NAMALWA (cell line): ENCODE measurements at regions not wholly inside any gene's neighbourhood (a gene's known extent, or its start where the extent isn't known, plus 50 kb on each side); places are given as distances from the start of the nearest gene placed in this dataset.
"Not testable (repeated sequence)": the region's sequence is repeated elsewhere in the genome, so short reads cannot be mapped to it uniquely, and the experiment has no call there.

Source experiments
- DNase-seq: peaks from one replicate; pipeline ENCODE4 v3.0.0-alpha.2; 2015; ENCODE audit warnings: low spot score

DNA sequence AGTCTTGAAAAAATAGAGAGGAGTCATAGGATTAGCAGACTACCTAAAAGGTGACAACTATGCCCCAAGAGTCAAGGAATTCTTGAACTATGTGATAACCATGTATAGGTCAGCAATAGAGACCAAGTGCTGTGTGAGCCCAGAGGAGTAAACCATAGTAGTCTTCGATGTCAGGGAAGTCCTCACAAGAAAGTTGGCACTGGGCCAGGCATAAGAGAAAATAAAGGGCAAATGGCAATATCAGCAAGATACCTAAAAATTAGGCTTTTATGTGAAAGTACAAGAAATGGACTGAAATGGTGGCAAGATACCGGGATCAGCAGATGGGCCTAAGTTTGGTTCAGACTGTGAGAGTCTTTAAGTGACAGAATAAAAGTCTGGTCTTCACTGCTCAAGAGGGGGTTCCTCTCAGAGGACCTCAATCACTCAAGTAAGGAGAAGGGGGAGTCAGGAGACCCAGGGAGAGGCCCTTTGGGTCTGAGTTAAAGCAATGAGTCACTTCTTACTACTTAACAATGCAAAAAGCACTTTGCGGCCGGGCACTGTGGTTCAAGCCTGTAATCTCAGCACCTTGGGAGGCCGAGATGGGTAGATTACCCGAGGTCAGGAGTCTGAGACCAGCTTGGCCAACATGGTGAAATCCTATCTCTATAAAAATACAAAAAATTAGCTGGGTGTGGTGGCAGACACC is 95.0 kb downstream of the TEX35 start:
- DNase-seq, result peak; percentile 72

DNA sequence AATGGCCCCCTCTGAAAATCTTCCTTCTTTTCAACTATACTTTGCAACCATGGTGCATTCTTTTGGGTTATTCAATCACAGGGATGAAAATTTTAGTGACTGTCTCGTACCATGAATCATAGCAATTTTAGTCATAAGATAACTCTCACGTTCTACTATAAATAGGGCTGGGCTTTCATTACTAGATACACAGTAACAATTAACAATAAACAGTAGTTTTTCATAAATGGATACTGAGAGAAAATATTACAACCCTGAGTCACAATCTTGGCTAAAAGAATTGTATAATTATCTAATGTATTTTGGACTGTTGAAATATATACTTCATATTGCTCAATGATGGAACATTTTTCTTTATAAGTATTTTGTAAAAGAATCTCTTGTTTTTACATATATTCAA is 96.1 kb downstream of the TEX35 start:
- peak; percentile 38 for DNase-seq

DNA sequence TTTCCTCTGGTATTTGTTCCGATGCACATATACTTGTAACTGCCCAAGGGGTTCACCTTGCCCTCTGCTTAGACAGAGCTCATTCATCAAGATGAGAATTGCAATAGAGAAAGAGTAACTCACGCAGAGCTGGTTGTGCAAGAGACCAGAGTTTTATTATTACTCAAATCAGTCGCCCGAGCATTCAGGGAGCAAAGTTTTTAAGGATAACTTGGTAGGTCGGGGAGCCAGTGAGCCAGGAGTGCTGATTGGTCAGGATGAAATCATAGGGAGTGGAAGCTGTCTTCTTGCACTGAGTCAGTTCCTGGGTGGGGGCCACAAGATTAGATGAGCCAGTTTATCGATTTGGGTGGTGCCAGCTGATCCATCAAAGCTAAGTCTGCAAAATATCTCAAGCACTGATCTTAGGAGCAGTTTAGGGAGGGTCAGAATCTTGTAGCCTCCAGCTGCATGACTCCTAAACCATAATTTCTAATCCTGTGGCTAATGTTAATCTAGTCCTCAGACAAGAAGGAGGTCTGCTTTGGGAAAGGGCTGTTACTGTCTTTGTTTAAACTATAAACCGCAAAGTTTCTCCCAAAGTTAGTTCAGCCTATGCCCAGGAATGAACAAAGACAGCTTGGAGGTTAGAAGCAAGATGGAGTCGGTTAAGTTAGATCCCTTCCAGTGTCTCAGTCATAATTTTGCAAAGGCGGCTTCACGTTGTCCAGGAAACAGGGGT is 97.9 kb downstream of the TEX35 start:
- DNase-seq, result not testable (repeated sequence)

DNA sequence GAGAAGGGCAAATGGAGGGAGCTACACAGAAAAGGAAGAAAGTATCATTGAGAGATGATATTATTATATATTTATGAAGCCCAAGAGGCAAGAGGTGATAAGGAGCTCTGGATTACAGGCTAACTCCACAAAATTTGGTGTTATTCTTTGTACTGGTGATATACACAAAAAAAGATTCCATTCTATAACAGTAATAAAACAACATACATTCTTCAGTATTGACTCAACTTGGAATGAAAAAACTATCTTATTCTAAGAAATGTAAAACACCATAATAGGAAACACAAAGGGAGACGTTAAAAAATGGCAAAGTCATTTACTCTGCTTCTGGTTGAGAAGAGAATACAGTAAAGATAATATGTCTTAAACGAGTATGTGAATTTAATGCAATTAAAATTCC is 99.4 kb downstream of the TEX35 start:
- no peak for DNase-seq

DNA sequence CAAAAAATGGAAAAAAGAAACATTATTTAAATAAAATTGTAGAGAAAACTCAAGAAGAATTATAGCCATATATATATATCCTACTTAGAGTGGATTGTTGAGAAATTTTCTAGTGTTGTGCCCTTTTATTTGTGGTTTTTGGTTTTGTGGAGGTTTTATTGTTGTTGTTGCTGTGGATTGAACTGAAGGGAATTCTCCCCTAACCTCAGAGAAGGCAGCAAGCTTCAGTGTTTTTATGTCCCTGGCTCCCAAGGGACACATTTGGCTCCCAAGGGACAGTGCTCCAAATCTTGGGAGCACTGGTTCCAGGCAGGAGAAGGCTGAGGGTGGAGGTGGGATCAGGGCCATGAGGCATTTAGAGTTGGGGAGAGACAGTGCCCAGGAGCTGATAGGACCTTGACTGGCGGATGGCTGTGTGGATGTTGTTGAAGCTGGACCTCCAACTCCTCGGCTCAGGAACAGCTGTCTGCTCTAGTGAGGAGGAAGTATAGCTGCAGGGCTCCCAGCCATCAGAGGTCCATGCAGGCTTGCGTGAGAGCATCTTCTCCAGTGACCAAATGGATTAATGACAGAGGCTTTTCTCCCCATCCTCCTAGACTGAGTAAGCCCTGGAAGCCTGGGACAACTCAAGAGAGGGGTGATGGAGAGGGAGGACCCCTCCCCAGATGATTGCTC is 100.5 kb downstream of the TEX35 start:
- DNase-seq, result no peak

DNA sequence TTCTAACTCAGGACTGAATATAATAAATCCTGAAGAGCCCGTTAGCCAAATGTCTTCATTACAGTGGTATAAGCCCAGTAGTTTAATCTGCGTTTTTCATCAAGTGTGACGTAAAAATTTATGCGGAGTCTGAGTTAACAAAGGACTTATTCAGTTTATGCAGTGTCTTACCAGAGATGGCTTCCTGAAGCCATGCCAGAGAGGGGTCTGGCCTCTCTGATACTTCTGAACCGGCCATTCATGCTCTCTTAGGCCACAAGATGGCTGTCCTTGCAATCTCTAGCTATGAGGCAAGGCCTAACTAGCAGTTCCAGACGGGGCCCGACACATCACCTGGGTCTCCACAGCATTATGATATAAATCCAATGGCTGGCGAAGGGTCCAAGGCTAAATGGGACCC is 101.4 kb downstream of the TEX35 start:
- no peak for DNase-seq

DNA sequence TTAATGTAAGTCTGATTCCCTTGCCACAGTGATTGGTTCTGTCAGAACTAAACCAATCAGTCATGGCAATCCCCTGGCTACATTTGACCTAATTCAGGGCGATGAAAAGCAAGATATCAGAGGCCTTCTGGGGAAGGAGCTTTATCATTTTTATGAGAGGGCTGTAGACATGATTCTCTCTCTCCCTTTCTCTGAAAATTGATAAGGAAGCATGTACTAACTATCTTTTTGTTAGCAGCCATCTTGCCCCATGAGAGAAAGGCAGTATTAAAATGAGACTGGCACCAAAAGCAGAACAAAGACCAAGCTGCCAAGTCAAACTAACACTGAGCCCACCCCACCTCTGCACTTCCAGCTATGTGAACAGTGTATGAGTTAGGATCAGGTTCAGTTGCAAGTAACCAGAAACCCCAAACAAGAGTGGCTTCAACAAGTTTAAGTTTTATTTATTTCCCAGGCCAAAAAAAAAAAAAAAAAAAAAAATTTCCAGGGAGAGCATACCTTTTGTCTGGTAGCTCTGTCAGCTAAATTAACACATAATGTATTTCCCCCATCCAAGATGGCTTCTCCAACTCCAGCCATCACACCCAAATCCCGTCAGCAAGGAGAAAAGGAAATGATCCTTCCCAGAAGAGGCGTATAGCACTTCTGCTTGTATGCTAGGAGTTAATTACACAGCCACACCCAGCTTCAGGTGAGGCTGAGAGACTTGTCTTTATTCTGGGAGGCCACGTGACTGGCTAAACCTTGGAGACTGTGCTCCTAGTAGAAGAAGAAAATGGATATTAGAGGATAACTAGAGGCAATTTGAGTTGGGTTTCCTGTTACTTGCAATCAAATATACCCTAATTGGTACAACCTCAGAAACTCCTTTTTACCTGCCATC is 105.8 kb upstream of the RALGPS2 start:
- DNase-seq, result no peak

DNA sequence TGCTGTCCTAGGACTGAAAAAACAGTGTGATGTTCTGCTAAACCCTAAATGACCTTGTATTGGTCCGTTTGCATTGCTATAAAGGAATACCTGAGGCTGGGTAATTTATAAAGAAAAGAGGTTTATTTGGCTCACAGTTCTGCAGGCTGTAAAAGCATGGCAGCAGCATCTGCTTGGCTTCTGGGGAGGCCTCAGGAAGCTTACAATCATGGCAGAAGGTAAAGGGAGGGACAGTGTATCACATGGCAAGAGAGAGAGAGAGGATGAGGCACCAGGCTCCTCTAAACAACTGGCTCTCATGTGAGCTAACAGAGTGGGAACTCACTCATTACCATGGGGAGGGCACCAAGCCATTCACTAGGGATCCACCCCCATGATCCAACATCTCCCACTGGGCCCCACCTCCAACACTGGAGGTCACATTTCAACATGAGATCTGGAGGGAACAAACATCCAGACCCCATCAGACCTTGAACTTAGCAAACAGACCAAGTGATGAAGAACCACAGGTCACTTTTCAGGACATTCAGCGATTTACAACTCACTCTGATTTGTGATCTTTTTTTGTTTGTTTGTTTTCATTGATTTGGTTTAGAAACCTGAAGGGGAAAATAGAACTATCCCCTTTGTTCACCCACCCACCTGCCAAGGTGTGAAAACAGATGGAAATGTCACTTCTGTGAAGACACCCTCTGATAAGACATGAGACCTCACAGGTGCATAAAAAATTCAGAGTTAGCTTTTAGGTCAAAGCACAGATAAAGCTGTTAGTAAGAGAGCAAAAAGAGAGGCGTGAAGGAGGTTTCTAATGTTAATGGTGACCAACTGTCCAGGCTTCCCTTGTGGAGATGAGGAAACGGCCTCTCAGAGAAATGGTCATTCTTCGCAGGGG is 104.2 kb upstream of the RALGPS2 start:
- no peak for DNase-seq

DNA sequence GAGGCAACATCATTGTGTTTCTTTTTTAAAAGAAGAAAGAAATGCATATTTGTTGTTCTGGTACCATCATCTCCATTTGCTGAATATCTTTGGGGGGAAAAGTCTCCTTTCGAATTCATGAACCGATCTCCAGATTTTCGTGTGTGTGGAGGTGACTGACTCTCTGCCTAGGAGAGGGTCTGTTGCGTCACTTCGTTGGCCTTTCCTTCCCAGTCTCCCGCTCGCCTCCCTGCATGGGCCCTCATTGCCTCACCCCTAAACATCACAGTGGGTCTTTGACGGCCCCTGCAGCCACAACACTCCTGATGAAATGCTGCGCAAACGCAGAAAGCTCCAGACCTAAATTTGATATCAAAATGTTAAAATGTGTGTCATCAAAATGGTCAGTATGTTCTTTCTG is 103.2 kb upstream of the RALGPS2 start:
- no peak for DNase-seq

DNA sequence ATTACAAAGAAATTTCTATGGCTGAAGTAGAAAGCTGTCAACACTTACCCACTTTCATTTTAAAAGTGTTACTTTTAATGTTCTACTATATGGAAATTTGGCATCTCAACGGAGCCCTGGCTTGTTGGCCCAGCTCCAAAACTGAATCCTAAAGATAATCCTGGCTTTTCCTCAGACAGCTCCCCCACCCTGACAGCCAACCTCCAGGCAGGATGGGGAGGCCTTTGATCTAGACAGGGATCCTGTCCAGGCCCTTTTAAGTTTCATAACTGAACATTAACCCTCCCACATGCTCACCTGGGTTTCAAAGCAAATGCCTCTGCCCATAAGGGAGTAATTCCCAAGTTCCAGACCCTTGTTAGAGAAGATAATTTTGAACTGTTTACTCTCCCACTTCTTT is 99.3 kb upstream of the RALGPS2 start:
- DNase-seq, result no peak

DNA sequence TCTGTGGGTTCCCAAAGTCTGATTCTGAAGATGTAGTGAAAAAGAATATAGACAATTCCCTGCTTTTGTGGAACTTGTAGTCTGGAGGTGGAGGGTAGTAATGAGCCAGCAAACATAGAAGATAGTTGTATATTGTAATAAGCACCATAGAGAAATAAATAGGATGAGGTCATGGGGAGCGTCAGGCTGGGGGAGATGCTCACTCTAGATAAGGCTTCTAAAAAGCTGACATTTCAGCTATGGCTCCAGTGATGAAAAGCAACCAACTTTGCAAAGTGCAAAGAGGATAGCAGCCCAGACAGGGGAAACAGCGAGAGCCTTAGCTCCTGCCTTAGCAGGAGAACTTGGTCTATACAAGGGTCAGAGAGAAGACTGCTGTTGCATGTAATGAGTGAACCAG is 98.0 kb upstream of the RALGPS2 start:
- DNase-seq, result no peak

DNA sequence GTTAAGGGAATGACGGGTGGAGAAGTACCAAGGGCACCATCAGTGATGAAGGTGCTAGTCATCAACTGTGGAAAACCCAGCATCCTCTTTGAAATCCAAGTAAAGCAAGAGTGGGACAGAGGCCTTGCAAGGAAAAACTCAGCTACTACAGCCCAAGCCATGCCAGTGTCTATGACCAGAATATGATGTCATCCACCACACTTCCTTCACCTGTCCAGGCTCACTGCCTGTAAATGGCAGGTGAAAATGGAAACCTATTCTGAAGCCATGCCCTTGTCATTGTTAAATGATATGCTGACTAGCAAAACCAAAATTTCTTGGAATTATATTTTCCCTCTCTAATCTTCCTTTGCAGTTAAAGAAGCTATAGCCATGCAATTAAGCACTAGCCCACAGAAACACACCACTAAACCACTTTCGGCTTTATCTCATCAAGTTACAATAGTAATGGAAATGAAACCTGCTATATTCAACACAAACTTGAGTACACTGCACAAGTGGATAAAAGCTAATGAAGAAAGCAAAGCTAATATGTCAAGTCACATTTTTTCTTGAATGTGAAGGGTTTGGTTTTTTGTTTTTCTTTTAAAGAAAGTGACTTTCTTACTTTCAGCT is 96.3 kb upstream of the RALGPS2 start:
- no peak for DNase-seq

DNA sequence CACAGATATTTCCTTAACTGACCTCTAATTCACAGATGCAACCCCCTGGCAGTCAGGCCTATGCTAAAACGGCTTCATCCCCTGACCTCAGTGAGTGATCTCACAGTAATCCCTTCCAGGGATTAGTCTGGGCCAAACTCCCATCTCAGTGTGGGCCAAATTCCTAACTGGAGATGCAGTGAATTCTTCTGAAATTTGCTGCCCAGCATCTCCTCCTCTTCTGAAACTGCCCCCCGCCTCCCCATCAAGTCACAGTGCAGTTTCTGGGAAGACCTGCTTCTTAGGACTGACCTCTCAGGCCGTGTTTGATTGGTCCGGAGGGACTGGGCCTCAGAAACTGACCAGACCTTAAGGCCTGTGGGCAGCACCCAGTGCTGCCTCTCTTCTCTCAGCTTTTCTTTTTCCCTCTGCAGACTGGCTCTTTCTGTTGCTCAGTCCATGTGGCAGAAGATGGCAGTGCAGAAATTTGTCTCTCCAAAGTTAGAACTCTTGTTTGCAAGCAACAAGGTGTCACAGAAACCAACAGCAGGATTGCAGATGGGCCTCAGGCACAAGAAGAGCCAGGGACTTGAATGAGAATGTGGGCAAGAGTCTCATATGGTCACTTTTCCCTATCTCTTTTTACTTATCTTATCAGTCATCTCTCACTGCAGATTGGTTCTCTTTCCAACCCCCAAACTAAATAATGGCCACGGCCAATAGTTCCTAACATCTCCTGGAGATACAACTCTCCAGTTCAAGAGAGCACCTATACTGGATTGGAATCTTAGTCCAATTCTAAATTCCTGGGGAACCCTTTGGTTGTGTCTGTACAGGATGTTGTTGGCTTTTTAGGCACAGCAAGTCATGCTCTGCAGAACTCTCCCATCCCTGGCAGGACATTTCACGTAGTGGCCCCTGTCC is 95.5 kb upstream of the RALGPS2 start:
- peak; percentile 44 for DNase-seq

DNA sequence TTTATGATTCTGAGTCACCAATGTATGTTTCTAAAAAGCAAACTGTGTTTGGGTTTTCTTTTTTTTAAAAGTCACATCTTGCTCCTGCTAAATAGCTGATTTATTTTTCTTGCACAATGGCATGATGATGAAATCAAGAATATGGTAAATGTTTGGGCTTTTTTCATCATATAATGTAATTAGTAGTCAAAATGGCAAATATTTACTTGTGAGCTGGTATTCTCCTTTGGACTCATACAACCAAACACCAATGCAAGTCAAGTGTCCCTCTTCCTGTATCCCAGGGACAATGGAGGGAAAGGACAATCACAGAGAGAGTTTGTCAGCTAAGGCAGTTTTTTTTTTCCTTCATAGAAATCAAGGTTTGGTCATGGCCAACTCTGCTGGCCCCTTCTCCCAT is 94.6 kb upstream of the RALGPS2 start:
- no peak for DNase-seq

DNA sequence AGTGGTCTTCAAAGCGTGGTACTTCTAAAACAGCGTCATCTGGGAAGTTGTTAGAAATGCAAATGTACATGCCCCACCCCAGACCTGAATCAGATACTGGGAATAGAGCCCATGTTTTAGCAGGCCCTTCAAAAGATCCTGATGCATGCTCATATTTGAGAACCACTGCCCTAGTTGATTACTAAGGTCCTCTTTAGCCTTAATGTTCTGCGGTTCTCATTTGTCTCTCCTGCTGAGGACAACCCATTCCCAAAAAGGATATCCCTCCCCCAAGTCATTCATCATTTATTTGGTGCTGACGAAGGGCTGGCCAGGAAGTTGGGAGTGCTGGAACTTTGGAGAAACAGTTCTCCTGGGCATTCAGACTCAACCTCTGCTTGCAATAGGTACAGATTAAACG is 92.4 kb upstream of the RALGPS2 start:
- DNase-seq, result no peak

DNA sequence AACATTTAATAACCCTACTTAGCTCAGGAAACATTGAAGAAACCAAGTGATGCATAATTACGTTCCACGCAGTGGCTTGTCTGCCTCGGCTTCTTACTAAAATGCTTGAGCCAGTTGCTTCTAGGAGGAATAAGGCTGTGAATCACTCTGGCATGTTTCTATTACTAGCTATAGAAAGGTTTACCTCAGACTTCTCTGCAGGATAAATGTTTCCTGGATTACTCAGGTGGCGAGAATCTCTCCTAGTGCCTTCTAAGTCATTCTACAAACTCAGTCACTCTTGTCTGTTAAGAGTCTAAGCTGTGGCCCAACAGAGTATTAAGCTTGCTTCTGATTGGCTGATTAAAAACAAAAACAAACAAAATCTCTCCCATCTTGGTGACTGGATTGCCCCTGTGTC is 92.0 kb upstream of the RALGPS2 start:
- DNase-seq, result no peak

DNA sequence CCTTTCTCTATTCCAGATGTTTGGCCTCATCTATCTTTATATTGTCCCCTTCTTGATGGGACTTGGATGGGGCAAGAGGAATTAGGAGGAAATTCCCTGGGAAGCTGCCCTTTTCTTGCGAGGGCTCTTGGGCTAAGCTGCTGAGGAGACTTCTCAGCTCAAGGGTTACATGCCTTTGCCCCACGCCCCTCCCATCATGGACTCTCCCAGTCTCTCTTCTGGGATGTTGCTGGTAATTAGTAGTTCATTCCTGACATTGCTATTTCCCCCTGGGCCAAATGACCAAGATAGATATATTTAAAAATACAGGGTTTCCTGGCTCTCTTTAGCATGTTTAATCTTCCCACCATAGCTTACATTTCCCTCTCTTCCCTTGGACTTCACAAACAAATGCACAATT is 90.6 kb upstream of the RALGPS2 start:
- DNase-seq, result no peak

DNA sequence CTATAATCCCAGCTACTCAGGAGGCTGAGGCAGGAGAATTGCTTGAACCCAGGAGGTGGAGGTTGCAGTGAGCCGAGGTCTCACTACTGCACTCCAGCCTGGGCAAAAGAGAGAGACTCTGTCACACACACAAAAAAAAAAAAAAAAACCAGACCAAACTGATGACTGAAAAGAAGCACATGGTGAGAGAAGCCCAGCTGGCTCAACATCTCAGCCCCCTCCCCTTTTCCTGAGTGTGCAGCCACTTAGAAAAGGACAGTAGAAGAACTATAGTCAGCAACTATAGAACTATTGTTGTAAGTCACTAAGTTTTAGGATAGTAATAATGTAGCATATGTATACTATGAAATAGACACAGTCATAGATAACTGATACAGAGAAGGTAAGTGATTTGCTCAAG is 87.2 kb upstream of the RALGPS2 start:
- no peak for DNase-seq

DNA sequence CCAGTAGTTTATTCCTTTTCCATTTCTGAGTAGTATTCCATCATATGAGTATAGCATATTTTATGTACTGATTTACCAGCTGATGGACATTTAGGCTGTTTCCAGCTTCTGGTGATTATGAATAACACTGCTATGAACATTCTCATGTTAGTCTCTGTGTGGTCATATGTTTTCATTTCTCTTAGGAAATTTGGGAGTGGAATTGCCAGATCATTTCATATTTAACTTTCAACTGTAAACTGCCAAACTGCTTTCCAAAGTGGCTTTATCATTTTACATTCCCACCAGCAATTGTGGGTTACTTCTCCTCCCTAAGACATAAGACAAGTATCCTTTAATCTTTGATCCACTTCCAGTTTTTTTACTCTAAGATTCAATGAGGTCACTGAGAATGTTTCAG is 85.7 kb upstream of the RALGPS2 start:
- no peak for DNase-seq

DNA sequence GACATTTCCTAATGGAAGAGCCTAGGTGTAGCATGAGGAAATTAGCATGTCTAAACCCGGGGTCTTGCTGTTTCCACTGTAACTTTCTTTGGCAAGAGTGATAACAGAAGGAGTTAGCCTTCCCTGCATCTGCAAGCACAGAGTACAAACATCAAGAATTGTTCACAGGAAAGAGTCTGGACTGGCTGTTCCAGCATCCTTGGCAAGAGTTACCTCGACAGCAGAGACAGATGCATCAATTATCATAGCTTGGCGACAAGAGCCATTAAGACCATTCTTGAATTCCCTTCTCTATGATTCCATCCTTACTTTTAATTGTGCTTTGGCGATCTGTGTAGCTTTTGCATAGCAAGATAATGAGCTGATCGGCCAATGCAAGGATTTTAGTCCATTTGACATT is 82.8 kb upstream of the RALGPS2 start:
- DNase-seq, result peak; percentile 33
